Keratinocyte (primary cell): ENCODE measurements at regions not wholly inside any gene's neighbourhood (a gene's known extent, or its start where the extent isn't known, plus 50 kb on each side); places are given as distances from the start of the nearest gene placed in this dataset.

Experiments
- DNase-seq: peaks from one replicate; pipeline ENCODE4 v3.0.0-alpha.2; 2011; ENCODE audit warnings: low read depth, missing footprints, low spot score
- FAIRE-seq: peaks from 2 replicates; lab custom pipeline; 2011; peaks lifted over from hg19 to GRCh38; lab: Jason Lieb, UNC
- H2AFZ ChIP-seq: 2 replicates; pipeline ENCODE4 v1.6.0; 2012; ENCODE audit warnings: low read length, control low read depth, inconsistent platforms; ENCODE audit not compliant: control insufficient read depth
- H3K27ac ChIP-seq: 2 replicates; pipeline ENCODE4 v1.5.1; 2011; ENCODE audit warnings: low read length; ENCODE audit not compliant: control insufficient read depth, insufficient read depth
- H3K27me3 ChIP-seq: 3 replicates; pipeline ENCODE4 v1.6.0; 2011; ENCODE audit warnings: low read length; ENCODE audit not compliant: control insufficient read depth, insufficient read depth; ENCODE audit errors: extremely low read depth
- H3K36me3 ChIP-seq, 2 experiments: 2 replicates in 1 of 2; 3 replicates in 1 of 2; pipeline ENCODE4 v1.5.1; 2011; ENCODE audit warnings: low read length in 2 of 2, mild to moderate bottlenecking in 1 of 2; ENCODE audit not compliant: control insufficient read depth in 2 of 2, insufficient read depth in 2 of 2; ENCODE audit errors: extremely low read depth in 1 of 2
- H3K4me1 ChIP-seq: 3 replicates; pipeline ENCODE4 v1.5.1; 2011; ENCODE audit warnings: low read length; ENCODE audit not compliant: control insufficient read depth, insufficient read depth; ENCODE audit errors: extremely low read depth
- H3K4me2 ChIP-seq: 3 replicates; pipeline ENCODE4 v1.6.0; 2011; ENCODE audit warnings: low read depth, low read length; ENCODE audit not compliant: control insufficient read depth, insufficient read depth; ENCODE audit errors: extremely low read depth
- H3K4me3 ChIP-seq, 3 experiments: fragments of 200-600 bp in 1 of 3; sonication (generic) in 1 of 3; 2 replicates in 2 of 3; 3 replicates in 1 of 3; pipeline ENCODE4 v1.5.1; 2011 to 2016; ENCODE audit warnings: low read length in 3 of 3, mild to moderate bottlenecking in 3 of 3, control low read depth in 2 of 3, inconsistent platforms in 1 of 3, low read depth in 1 of 3, mixed read lengths in 1 of 3, mixed run types in 1 of 3, moderate library complexity in 1 of 3; ENCODE audit not compliant: control insufficient read depth in 2 of 3, insufficient read depth in 2 of 3; ENCODE audit errors: extremely low read depth in 1 of 3
- H3K79me2 ChIP-seq: 2 replicates; pipeline ENCODE4 v1.6.0; 2012; ENCODE audit warnings: low read length; ENCODE audit not compliant: control insufficient read depth, insufficient read depth
- H3K9ac ChIP-seq: 3 replicates; pipeline ENCODE4 v1.6.0; 2011; ENCODE audit warnings: low read length; ENCODE audit not compliant: control insufficient read depth, insufficient read depth; ENCODE audit errors: extremely low read depth
- H3K9me1 ChIP-seq: 3 replicates; pipeline ENCODE4 v1.6.0; 2011; ENCODE audit warnings: low read length; ENCODE audit not compliant: control insufficient read depth, insufficient read depth; ENCODE audit errors: extremely low read depth
- H3K9me3 ChIP-seq: 2 replicates; pipeline ENCODE4 v1.5.1; 2012; ENCODE audit warnings: low read depth, low read length; ENCODE audit not compliant: control insufficient read depth
- H4K20me1 ChIP-seq: 3 replicates; pipeline ENCODE4 v1.6.0; 2011; ENCODE audit warnings: low read length; ENCODE audit not compliant: control insufficient read depth, insufficient read depth; ENCODE audit errors: extremely low read depth
- EZH2 ChIP-seq: IDR thresholded peaks from one replicate; pipeline ENCODE4 v1.6.1; 2012; ENCODE audit warnings: inconsistent platforms, mild to moderate bottlenecking, low read length, moderate library complexity
- dilution Hi-C: fragments of 300-500 bp; cut with MboI; formaldehyde crosslinking; loops from one replicate; pipeline ENCODE4 v1.7.0; 2020; ENCODE audit warnings: low sequenced_read_pairs; ENCODE audit not compliant: extremely low pct_ligation_motif_present
- TF ChIP-seq, protein P1 (sequence below), 3 experiments: IDR thresholded peaks in 1 of 3; conservative IDR thresholded peaks in 1 of 3; optimal IDR thresholded peaks in 1 of 3; 2 replicates in 2 of 3; 3 replicates in 1 of 3; pipeline versions ENCODE3 to v1.5.1; 2011; ENCODE audit warnings: low read length in 3 of 3, mild to moderate bottlenecking in 3 of 3, moderate library complexity in 2 of 3, control low read depth in 1 of 3, inconsistent platforms in 1 of 3; ENCODE audit not compliant: insufficient read depth in 2 of 3; ENCODE audit errors: extremely low read depth in 1 of 3

DNA sequence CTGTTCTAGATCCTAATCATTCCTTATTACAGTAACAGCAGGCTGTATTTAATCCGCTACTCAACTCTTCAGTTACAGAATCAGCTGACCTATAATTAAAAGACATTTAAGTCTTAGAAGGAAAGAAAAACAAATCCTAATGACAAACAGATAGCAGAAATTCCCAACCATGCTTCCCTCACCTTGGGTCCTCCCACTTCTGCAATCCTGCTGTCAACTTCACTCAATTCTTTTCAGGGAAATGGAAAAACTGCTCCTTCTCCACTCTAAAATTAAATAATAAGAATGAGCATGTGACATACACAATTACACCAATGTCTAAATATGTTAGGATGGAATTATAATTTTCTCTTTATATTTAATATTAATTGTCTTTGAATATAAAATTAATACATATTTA lies 182.6 kb upstream of the LYPLAL1 start:
- Histone ChIP-seq H3K27ac (no peak overlapping the region), H2AFZ (no peak overlapping the region), H3K4me3 (no peak overlapping the region), H3K9me3 (no peaks in the 10 kb centered on the region), H3K79me2 (no peaks in the 10 kb centered on the region), H3K36me3 (no peaks in the 10 kb centered on the region), H3K27me3 (no peaks in the 10 kb centered on the region), H3K4me2 (no peak overlapping the region), H4K20me1 (no peaks in the 10 kb centered on the region), H3K9me1 (no peaks in the 10 kb centered on the region), H3K9ac (no peak overlapping the region), H3K4me1 (no peaks in the 10 kb centered on the region)
- DNase-seq (no peak), FAIRE-seq (no peak)
- dilution Hi-C loops = no loop called here
- TF ChIP-seq EZH2 = no peak
- TF ChIP-seq, protein P1, sequence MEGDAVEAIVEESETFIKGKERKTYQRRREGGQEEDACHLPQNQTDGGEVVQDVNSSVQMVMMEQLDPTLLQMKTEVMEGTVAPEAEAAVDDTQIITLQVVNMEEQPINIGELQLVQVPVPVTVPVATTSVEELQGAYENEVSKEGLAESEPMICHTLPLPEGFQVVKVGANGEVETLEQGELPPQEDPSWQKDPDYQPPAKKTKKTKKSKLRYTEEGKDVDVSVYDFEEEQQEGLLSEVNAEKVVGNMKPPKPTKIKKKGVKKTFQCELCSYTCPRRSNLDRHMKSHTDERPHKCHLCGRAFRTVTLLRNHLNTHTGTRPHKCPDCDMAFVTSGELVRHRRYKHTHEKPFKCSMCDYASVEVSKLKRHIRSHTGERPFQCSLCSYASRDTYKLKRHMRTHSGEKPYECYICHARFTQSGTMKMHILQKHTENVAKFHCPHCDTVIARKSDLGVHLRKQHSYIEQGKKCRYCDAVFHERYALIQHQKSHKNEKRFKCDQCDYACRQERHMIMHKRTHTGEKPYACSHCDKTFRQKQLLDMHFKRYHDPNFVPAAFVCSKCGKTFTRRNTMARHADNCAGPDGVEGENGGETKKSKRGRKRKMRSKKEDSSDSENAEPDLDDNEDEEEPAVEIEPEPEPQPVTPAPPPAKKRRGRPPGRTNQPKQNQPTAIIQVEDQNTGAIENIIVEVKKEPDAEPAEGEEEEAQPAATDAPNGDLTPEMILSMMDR (optimal IDR thresholded peaks at IDR 0.05 in 1 of 3, IDR thresholded peaks at IDR 0.05 in 1 of 3, conservative IDR thresholded peaks at IDR 0.05 in 1 of 3; ENCODE audit: extremely low read depth in 1 of 3, insufficient read depth in 2 of 3, low read length in 3 of 3) = no peak

DNA sequence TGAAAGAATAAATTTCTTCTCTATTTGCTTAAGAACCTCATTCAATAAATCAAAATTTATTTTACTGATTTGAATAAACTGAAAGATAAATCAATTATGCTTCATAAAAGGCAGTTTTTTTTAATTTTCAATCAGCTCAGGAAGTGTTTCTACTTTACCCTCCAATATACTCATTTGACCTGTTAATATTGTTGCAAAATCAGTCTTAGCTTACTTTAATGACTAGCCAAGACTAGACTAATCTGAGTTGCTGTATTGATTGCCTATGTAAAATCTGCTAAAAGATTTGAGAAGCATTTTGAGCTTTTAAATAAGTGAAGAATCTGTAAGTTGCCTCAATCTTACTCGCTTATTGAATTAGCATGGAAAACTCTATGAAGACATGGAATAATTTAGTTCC lies 179.1 kb upstream of the LYPLAL1 start:
- Histone ChIP-seq H4K20me1 (no peaks in the 10 kb centered on the region), H3K27ac (no peak overlapping the region), H3K9me3 (no peaks in the 10 kb centered on the region), H3K27me3 (no peaks in the 10 kb centered on the region), H3K4me1 (no peaks in the 10 kb centered on the region), H3K4me3 (no peak overlapping the region), H3K36me3 (no peaks in the 10 kb centered on the region), H3K9ac (no peak overlapping the region), H3K4me2 (no peak overlapping the region), H3K9me1 (no peaks in the 10 kb centered on the region), H2AFZ (no peak overlapping the region), H3K79me2 (no peaks in the 10 kb centered on the region)
- no peak for FAIRE-seq
- no peak for TF ChIP-seq EZH2
- TF ChIP-seq, protein P1 (optimal IDR thresholded peaks at IDR 0.05 in 1 of 3, IDR thresholded peaks at IDR 0.05 in 1 of 3, conservative IDR thresholded peaks at IDR 0.05 in 1 of 3; ENCODE audit: extremely low read depth in 1 of 3, insufficient read depth in 2 of 3, low read length in 3 of 3) = no peak
- dilution Hi-C loops = no loop called here
- DNase-seq = no peak
